ENCODE measurements at regions not wholly inside any gene's neighbourhood (a gene's known extent, or its start where the extent isn't known, plus 50 kb on each side); places are given as distances from the start of the nearest gene placed in this dataset.
A peak's percentile ranks its signal among the peaks of the same experiment; 100 is the strongest.

DNA sequence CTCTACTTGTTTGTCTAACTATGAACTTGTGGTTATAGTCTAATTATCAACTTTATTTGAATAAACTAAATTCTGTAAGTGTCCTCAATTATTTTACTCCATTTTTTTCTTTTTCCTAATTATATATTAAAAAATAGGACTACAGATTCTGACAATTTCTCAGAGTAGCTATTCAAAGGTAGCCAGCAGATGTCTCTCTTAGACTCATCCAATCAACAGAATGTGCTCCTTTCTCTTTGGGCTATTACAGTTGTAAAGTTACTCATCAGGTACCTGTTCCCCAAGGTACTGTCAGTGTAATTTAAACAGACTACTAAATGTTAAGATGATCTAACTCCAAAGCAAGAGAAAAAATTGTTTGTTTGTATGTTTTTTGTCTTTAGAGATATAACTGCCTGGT, 248.6 kb downstream of the PCDH18 start:
- H3K27ac ChIP-seq, result no peak overlapping the region
- TF ChIP-seq ZFX (IDR thresholded peaks at IDR 0.05; ENCODE audit: borderline replicate concordance) (no peak), CTCF (IDR thresholded peaks at IDR 0.05) (peak; percentile 21)

- H3K27ac ChIP-seq, result no peak overlapping the region
- no peak for TF ChIP-seq CTCF (IDR thresholded peaks at IDR 0.05)
- no peak for TF ChIP-seq ZFX (IDR thresholded peaks at IDR 0.05; ENCODE audit: borderline replicate concordance)
Observed at GRCh38 chr4:137278431-137278830, 253.9 kb downstream of the PCDH18 start.

DNA sequence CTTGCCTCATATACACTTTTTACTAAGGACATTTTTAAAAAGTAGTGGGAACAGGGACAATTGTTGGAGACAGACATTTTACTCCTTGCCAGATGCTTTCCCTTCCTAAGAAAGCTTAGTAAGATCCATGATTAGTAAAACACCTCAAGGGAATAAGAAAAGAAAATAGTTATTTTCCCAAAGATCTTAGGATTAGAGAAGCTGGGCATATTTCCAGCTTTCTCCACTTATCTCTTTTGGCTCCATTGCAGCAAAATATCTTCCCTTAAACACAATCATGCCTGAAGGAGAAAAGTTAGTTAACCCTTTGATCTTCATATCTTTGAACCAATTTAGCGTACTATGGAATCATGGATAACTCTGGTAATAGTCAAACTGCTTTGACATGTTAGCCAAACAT, 257.9 kb downstream of the PCDH18 start:
- no peak overlapping the region for H3K27ac ChIP-seq
- TF ChIP-seq ZFX (IDR thresholded peaks at IDR 0.05; ENCODE audit: borderline replicate concordance) (no peak), CTCF (IDR thresholded peaks at IDR 0.05) (no peak)

DNA sequence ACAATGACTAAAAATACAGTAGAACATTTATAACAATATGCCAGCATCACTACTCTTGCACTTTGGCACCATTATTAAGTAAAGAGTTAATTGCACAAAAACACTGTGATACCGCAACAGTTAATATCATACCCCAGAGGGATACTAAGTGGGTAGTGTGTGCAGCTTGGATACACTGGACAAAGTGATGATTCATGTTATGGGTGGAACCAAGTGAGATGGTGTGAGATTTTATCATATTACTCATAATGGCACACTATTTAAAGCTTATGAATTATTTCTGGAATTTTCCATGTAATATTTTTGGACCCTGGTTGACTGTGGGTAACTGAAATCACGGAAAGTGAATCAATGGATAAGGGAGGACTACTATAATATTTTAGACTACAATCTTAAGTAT, 265.3 kb downstream of the PCDH18 start:
- TF ChIP-seq ZFX (IDR thresholded peaks at IDR 0.05; ENCODE audit: borderline replicate concordance), result no peak
- no peak for TF ChIP-seq CTCF (IDR thresholded peaks at IDR 0.05)
- no peak overlapping the region for H3K27ac ChIP-seq

DNA sequence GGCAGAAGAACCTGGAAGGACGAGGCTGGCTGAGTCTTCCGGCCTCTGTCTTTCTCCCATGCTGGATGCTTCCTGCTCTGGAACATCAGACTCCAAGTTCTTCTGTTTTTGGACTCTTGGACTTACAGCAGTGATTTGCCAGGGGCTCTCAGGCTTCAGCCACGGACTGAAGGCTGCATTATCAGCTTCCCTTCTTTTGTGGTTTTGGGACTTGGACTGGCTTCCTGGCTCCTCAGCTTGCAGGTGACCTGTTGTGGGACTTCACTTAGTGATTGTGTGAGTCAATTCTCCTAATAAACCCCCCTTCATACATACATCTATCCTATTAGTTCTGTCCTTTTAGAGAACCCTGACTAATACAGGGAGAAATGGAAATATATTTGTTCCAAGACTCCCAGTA, 265.8 kb downstream of the PCDH18 start:
- TF ChIP-seq ZFX (IDR thresholded peaks at IDR 0.05; ENCODE audit: borderline replicate concordance) (no peak), CTCF (IDR thresholded peaks at IDR 0.05) (no peak)
- no peak overlapping the region for H3K27ac ChIP-seq

DNA sequence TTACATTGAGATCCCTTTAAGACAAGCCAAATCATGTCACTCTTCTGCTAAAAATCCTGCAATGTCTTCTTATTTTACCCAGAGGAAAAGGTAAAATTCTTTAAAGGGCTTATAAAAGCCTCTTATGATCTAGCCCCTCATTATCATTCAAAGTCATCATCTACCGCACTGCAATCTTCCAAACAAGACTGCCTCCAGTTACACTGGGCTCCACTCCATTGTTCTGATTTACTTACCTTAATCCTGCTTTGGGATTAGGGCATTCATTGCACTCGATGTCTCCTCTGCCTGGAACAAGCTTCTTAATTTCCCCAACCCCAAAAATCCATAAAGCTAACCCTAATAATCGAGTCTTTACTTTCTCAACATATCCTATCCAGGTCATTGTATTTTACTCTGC, 269.1 kb downstream of the PCDH18 start:
- TF ChIP-seq ZFX (IDR thresholded peaks at IDR 0.05; ENCODE audit: borderline replicate concordance), result no peak
- TF ChIP-seq CTCF (IDR thresholded peaks at IDR 0.05), result no peak

DNA sequence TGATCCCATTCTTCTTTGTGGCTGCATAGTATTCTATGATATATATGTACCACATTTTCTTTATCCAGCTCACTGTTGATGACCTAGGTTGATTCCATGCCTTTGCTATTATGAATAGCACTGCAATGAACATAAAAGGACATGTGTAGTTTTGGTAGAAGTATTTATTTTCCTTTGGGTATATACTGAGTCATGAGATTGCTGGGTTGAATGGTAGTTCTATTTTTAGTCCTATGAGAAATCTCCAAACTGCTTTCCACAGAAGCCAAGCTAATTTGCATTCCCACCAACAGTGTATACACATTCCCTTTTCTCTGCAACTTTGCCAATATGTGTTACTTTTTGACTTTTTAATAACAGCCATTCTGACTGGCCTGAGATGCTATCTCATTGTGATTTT, 278.3 kb downstream of the PCDH18 start:
- TF ChIP-seq ZFX (IDR thresholded peaks at IDR 0.05; ENCODE audit: borderline replicate concordance), result no peak
- TF ChIP-seq CTCF (IDR thresholded peaks at IDR 0.05), result no peak

More for the DNA sequence above, 269.1 kb downstream of the PCDH18 start:
- no peak overlapping the region for H3K27ac ChIP-seq

More for the DNA sequence above, 278.3 kb downstream of the PCDH18 start:
- no peak overlapping the region for H3K27ac ChIP-seq
